OCI-LY7 (cell line): ENCODE measurements at regions not wholly inside any gene's neighbourhood (a gene's known extent, or its start where the extent isn't known, plus 50 kb on each side); places are given as distances from the start of the nearest gene placed in this dataset.

Experiments
- BruUV-seq: library from RNA; stranded (reverse); fragments of 400-500 nt; replicated peaks from 2 replicates; lab custom pipeline; 2021; lab: Mats Ljungman, UMichigan
- CTCF ChIA-PET: fragments of 300-600 bp; sonication (Branson Sonifier 250); formaldehyde crosslinking; loops from one replicate; lab custom pipeline; 2022; ENCODE audit warnings: antibody characterized with exemption; ENCODE audit not compliant: unreplicated experiment; lab: Charles Lee
- POLR2A ChIA-PET: fragments of 300-600 bp; sonication (Branson Sonifier 250); formaldehyde crosslinking; loops from one replicate; lab custom pipeline; 2022; ENCODE audit warnings: antibody characterized with exemption; lab: Charles Lee
- DNase-seq: peaks from one replicate; pipeline ENCODE4 v3.0.0-alpha.2; 2015; ENCODE audit warnings: low spot score
- H2AFZ ChIP-seq: fragments of 200-600 bp; sonication (generic), shearing (Covaris generic); 2 replicates; pipeline ENCODE4 v1.6.1; 2014; ENCODE audit warnings: mild to moderate bottlenecking, antibody characterized with exemption, low read length, moderate library complexity
- H3K27ac ChIP-seq: fragments of 200-600 bp; sonication (generic); 2 replicates; pipeline ENCODE4 v1.5.1; 2014; ENCODE audit warnings: mixed run types, low read depth, mild to moderate bottlenecking, moderate library complexity, low read length, inconsistent platforms; ENCODE audit not compliant: poor library complexity, severe bottlenecking
- H3K36me3 ChIP-seq: fragments of 200-600 bp; sonication (generic); 2 replicates; pipeline ENCODE4 v1.6.1; 2014; ENCODE audit warnings: mild to moderate bottlenecking, antibody characterized with exemption, low read length, moderate library complexity, mixed read lengths; ENCODE audit not compliant: insufficient read depth
- H3K4me1 ChIP-seq: fragments of 200-600 bp; sonication (generic); 2 replicates; pipeline ENCODE4 v1.5.1; 2014; ENCODE audit warnings: mild to moderate bottlenecking, low read length; ENCODE audit not compliant: insufficient read depth, poor library complexity, severe bottlenecking
- H3K4me2 ChIP-seq: fragments of 200-600 bp; sonication (generic); 2 replicates; pipeline ENCODE4 v1.6.1; 2014; ENCODE audit warnings: mild to moderate bottlenecking, low read length
- H3K4me3 ChIP-seq: fragments of 200-600 bp; sonication (generic); 2 replicates; pipeline ENCODE4 v1.5.1; 2014; ENCODE audit warnings: mild to moderate bottlenecking, low read depth, low read length; ENCODE audit not compliant: poor library complexity, severe bottlenecking
- H3K79me2 ChIP-seq: fragments of 200-600 bp; sonication (generic); 2 replicates; pipeline ENCODE4 v1.6.1; 2016; ENCODE audit warnings: low read depth, mild to moderate bottlenecking, low read length, moderate library complexity, mixed read lengths; ENCODE audit not compliant: insufficient read depth
- H3K9me2 ChIP-seq: fragments of 200-600 bp; sonication (generic); 2 replicates; pipeline ENCODE4 v1.6.1; 2016; ENCODE audit warnings: mild to moderate bottlenecking, low read length, mixed read lengths; ENCODE audit not compliant: insufficient read depth
- H3K9me3 ChIP-seq: fragments of 200-600 bp; sonication (generic); 2 replicates; pipeline ENCODE4 v1.6.1; 2014; ENCODE audit warnings: mild to moderate bottlenecking, mixed run types, low read length, mixed read lengths
- H4K20me1 ChIP-seq: fragments of 200-600 bp; sonication (generic); 2 replicates; pipeline ENCODE4 v1.6.1; 2014; ENCODE audit warnings: mild to moderate bottlenecking, antibody characterized with exemption, low read length, moderate library complexity, mixed read lengths; ENCODE audit not compliant: insufficient read depth
- CTCF ChIP-seq: fragments of 200-600 bp; sonication (generic); conservative IDR thresholded peaks from 2 replicates; pipeline ENCODE4 v1.5.1; 2014; ENCODE audit warnings: mild to moderate bottlenecking, antibody characterized with exemption, low read length, moderate library complexity, mixed read lengths
- EZH2phosphoT487 ChIP-seq: fragments of 200-600 bp; sonication (generic); IDR thresholded peaks from 2 replicates; pipeline ENCODE4 v1.6.1; 2018; ENCODE audit warnings: low read depth, borderline replicate concordance, mild to moderate bottlenecking, mixed run types, antibody characterized with exemption, low read length, moderate library complexity, mixed read lengths
- intact Hi-C: fragments of 100-400 bp; cut with micrococcal nuclease; formaldehyde crosslinking; loops from one replicate; pipeline ENCODE4 v1.10.0; 2022; ENCODE audit not compliant: unreplicated experiment

GRCh38 chr9:78893774-78894401 is 597.0 kb downstream of the PSAT1 start:
- no peaks in the 10 kb centered on the region for H3K9me3 ChIP-seq
- no peaks in the 10 kb centered on the region for H3K36me3 ChIP-seq
- no peak for TF ChIP-seq CTCF
- no peak for TF ChIP-seq EZH2phosphoT487
- no peak overlapping the region for H3K27ac ChIP-seq
- no peak overlapping the region for H2AFZ ChIP-seq
- H3K9me2 ChIP-seq, result no peaks in the 10 kb centered on the region
- POLR2A ChIA-PET, result no interaction called here
- no TSS peak for BruUV-seq
- no peak for DNase-seq
- H3K79me2 ChIP-seq, result no peaks in the 10 kb centered on the region
- intact Hi-C loops, result no loop called here
- no peak overlapping the region for H3K4me2 ChIP-seq
- CTCF ChIA-PET, result no interaction called here
- H4K20me1 ChIP-seq, result no peaks in the 10 kb centered on the region
- no peak overlapping the region for H3K4me3 ChIP-seq
- H3K4me1 ChIP-seq, result no peaks in the 10 kb centered on the region

GRCh38 chr9:78896479-78896878 is 599.6 kb downstream of the PSAT1 start:
- TF ChIP-seq CTCF (no peak), EZH2phosphoT487 (no peak)
- H3K27ac ChIP-seq, result no peak overlapping the region
- no peaks in the 10 kb centered on the region for H3K36me3 ChIP-seq
- ChIA-PET CTCF (no interaction called here), POLR2A (no interaction called here)
- no peaks in the 10 kb centered on the region for H3K9me2 ChIP-seq
- no TSS peak for BruUV-seq
- DNase-seq, result no peak
- no peaks in the 10 kb centered on the region for H3K79me2 ChIP-seq
- intact Hi-C loops, result no loop called here
- H2AFZ ChIP-seq, result no peak overlapping the region
- H3K4me1 ChIP-seq, result no peaks in the 10 kb centered on the region
- H4K20me1 ChIP-seq, result no peaks in the 10 kb centered on the region
- H3K4me2 ChIP-seq, result no peak overlapping the region
- H3K9me3 ChIP-seq, result no peaks in the 10 kb centered on the region
- no peak overlapping the region for H3K4me3 ChIP-seq

GRCh38 chr9:78898234-78898633 is 601.3 kb downstream of the PSAT1 start:
- Histone ChIP-seq H2AFZ (no peak overlapping the region), H4K20me1 (no peaks in the 10 kb centered on the region), H3K9me2 (no peaks in the 10 kb centered on the region), H3K27ac (no peak overlapping the region), H3K4me2 (no peak overlapping the region), H3K4me1 (no peaks in the 10 kb centered on the region), H3K9me3 (no peaks in the 10 kb centered on the region), H3K79me2 (no peaks in the 10 kb centered on the region), H3K36me3 (no peaks in the 10 kb centered on the region), H3K4me3 (no peak overlapping the region)
- ChIA-PET POLR2A (no interaction called here), CTCF (no interaction called here)
- no peak for TF ChIP-seq EZH2phosphoT487
- no peak for TF ChIP-seq CTCF
- no peak for DNase-seq
- intact Hi-C loops, result no loop called here
- no TSS peak for BruUV-seq
